T follicular helper cell (primary cell): ENCODE measurements at regions not wholly inside any gene's neighbourhood (a gene's known extent, or its start where the extent isn't known, plus 50 kb on each side); places are given as distances from the start of the nearest gene placed in this dataset.
"Not testable (repeated sequence)": the region's sequence is repeated elsewhere in the genome, so short reads cannot be mapped to it uniquely, and the experiment has no call there.

Experiments
- DNase-seq: peaks from one replicate; pipeline ENCODE4 v3.0.0-alpha.2; 2020; ENCODE audit warnings: low read depth

- DNase-seq = no peak
Observed at GRCh38 chr11:112310848-112311247, 50.2 kb upstream of the PLET1 start.

GRCh38 chr11:112315057-112315720 lies 54.5 kb upstream of the PLET1 start:
- no peak for DNase-seq

GRCh38 chr11:112315861-112316739 lies 55.4 kb upstream of the PLET1 start:
- no peak for DNase-seq

- no peak for DNase-seq
Observed at GRCh38 chr11:112316971-112317370, 56.3 kb upstream of the PLET1 start.

- DNase-seq = no peak
Observed at GRCh38 chr11:112318184-112318591, 57.5 kb upstream of the PLET1 start.

GRCh38 chr11:112318661-112319060 lies 58.0 kb upstream of the PLET1 start:
- DNase-seq = no peak

GRCh38 chr11:112320668-112321067 lies 60.0 kb upstream of the PLET1 start:
- DNase-seq = no peak

- no peak for DNase-seq
Observed at GRCh38 chr11:112321501-112322172, 61.0 kb upstream of the PLET1 start.

GRCh38 chr11:112322173-112322790 lies 61.6 kb upstream of the PLET1 start:
- no peak for DNase-seq

GRCh38 chr11:112334381-112334780 lies 73.7 kb upstream of the PLET1 start:
- DNase-seq = no peak

GRCh38 chr11:112336356-112336886 lies 75.8 kb upstream of the PLET1 start:
- no peak for DNase-seq

GRCh38 chr11:112339566-112339965 lies 78.9 kb upstream of the PLET1 start:
- DNase-seq = no peak

GRCh38 chr11:112343368-112344039 lies 82.8 kb upstream of the PLET1 start:
- DNase-seq = no peak

GRCh38 chr11:112344040-112344413 lies 83.4 kb upstream of the PLET1 start:
- no peak for DNase-seq

GRCh38 chr11:112345166-112345565 lies 84.5 kb upstream of the PLET1 start:
- DNase-seq = no peak

GRCh38 chr11:112345706-112346105 lies 85.0 kb upstream of the PLET1 start:
- no peak for DNase-seq

GRCh38 chr11:112346586-112346985 lies 85.9 kb upstream of the PLET1 start:
- DNase-seq = no peak

- no peak for DNase-seq
Observed at GRCh38 chr11:112348480-112349029, 87.9 kb upstream of the PLET1 start.

GRCh38 chr11:112351423-112351822 lies 90.8 kb upstream of the PLET1 start:
- DNase-seq = not testable (repeated sequence)

- DNase-seq = no peak
Observed at GRCh38 chr11:112352907-112353306, 92.2 kb upstream of the PLET1 start.

- no peak for DNase-seq
Observed at GRCh38 chr11:112354364-112354763, 93.7 kb upstream of the PLET1 start.
